IMR-90 (cell line): ENCODE measurements at regions not wholly inside any gene's neighbourhood (a gene's known extent, or its start where the extent isn't known, plus 50 kb on each side); places are given as distances from the start of the nearest gene placed in this dataset.

Source experiments
- ATAC-seq: fragments of 200-7000 bp; cut with Tn5 transposase; 2 replicates; pipeline ENCODE4 v1.9.1; 2020; ENCODE audit warnings: low read depth, mild to moderate bottlenecking, moderate library complexity
- BruUV-seq: library from RNA; stranded (reverse); fragments of 400-500 nt; replicated peaks from 2 replicates; lab custom pipeline; 2021; lab: Mats Ljungman, UMichigan
- CTCF ChIA-PET: fragments of 300-600 bp; formaldehyde crosslinking; extraction: SDS; loops from one replicate; lab custom pipeline; 2021; ENCODE audit warnings: antibody characterized with exemption; lab: Yijun Ruan, JAX
- POLR2A ChIA-PET: fragments of 300-600 bp; sonication (Branson Sonifier 250); formaldehyde crosslinking; loops from one replicate; lab custom pipeline; 2022; ENCODE audit warnings: antibody characterized with exemption; ENCODE audit not compliant: unreplicated experiment; lab: Charles Lee
- DNase-seq: peaks from one replicate; pipeline ENCODE4 v3.0.0; 2013
- H2AFZ ChIP-seq: replicated peaks from 2 replicates; pipeline ENCODE3; 2013; ENCODE audit warnings: low read length, mild to moderate bottlenecking; ENCODE audit not compliant: poor library complexity
- H2AK5ac ChIP-seq: 2 replicates; pipeline ENCODE4 v1.6.1; 2013; ENCODE audit warnings: low read depth, low read length, inconsistent platforms
- H2AK9ac ChIP-seq: replicated peaks from 2 replicates; pipeline ENCODE3; 2013; ENCODE audit warnings: mild to moderate bottlenecking, low read depth, low read length, moderate library complexity; ENCODE audit not compliant: poor library complexity
- H2BK120ac ChIP-seq: 2 replicates; pipeline ENCODE4 v1.6.1; 2013; ENCODE audit warnings: low read depth, low read length, inconsistent platforms
- H2BK15ac ChIP-seq: 3 replicates; pipeline ENCODE4 v1.6.1; 2013; ENCODE audit warnings: low read depth, low read length, inconsistent platforms
- H2BK20ac ChIP-seq: 2 replicates; pipeline ENCODE4 v1.6.1; 2013; ENCODE audit warnings: low read depth, mild to moderate bottlenecking, inconsistent platforms, low read length, moderate library complexity
- H2BK5ac ChIP-seq: 2 replicates; pipeline ENCODE4 v1.6.1; 2013; ENCODE audit warnings: mild to moderate bottlenecking, low read depth, low read length, inconsistent platforms; ENCODE audit not compliant: poor library complexity, severe bottlenecking
- H3K14ac ChIP-seq: replicated peaks from 2 replicates; pipeline ENCODE4 v1.6.1; 2013; ENCODE audit warnings: low read depth, low read length, inconsistent platforms
- H3K18ac ChIP-seq: 2 replicates; pipeline ENCODE4 v1.6.1; 2013; ENCODE audit warnings: low read depth, low read length, control low read depth
- H3K23ac ChIP-seq: 2 replicates; pipeline ENCODE4 v1.6.1; 2013; ENCODE audit warnings: low read depth, low read length, inconsistent platforms
- H3K27ac ChIP-seq: 2 replicates; pipeline ENCODE4 v1.5.1; 2013; ENCODE audit warnings: mild to moderate bottlenecking, control low read depth, low read length; ENCODE audit not compliant: insufficient read depth
- H3K27me3 ChIP-seq: 2 replicates; pipeline ENCODE4 v1.6.1; 2013; ENCODE audit warnings: low read length; ENCODE audit not compliant: control insufficient read depth, insufficient read depth
- H3K36me3 ChIP-seq: 2 replicates; pipeline ENCODE4 v1.6.1; 2013; ENCODE audit warnings: low read length, mixed read lengths; ENCODE audit not compliant: control insufficient read depth, insufficient read depth
- H3K4ac ChIP-seq: 2 replicates; pipeline ENCODE4 v1.6.1; 2013; ENCODE audit warnings: low read depth, low read length, inconsistent platforms
- H3K4me1 ChIP-seq: 2 replicates; pipeline ENCODE4 v1.6.1; 2013; ENCODE audit warnings: low read length, mixed read lengths; ENCODE audit not compliant: control insufficient read depth, insufficient read depth
- H3K4me2 ChIP-seq: 2 replicates; pipeline ENCODE4 v1.6.1; 2013; ENCODE audit warnings: low read depth, mild to moderate bottlenecking, control low read depth, low read length, moderate library complexity
- H3K4me3 ChIP-seq: 2 replicates; pipeline ENCODE4 v1.5.1; 2013; ENCODE audit warnings: low read depth, mild to moderate bottlenecking, control low read depth, low read length, moderate library complexity; ENCODE audit not compliant: insufficient read depth
- H3K56ac ChIP-seq: 2 replicates; pipeline ENCODE4 v1.6.1; 2013; ENCODE audit warnings: low read length, inconsistent platforms; ENCODE audit not compliant: insufficient read depth; ENCODE audit errors: extremely low read depth
- H3K79me1 ChIP-seq, 2 experiments: 2 replicates each; pipeline ENCODE4 v1.6.1; 2013; ENCODE audit warnings: low read length in 2 of 2, inconsistent platforms in 1 of 2, low read depth in 1 of 2
- H3K9ac ChIP-seq: 2 replicates; pipeline ENCODE4 v1.6.1; 2013; ENCODE audit warnings: low read depth, low read length, control low read depth
- H3K9me1 ChIP-seq: 2 replicates; pipeline ENCODE4 v1.6.1; 2013; ENCODE audit warnings: low read length, inconsistent platforms; ENCODE audit not compliant: insufficient read depth
- H3K9me3 ChIP-seq: 2 replicates; pipeline ENCODE4 v1.6.1; 2013; ENCODE audit warnings: low read length; ENCODE audit not compliant: control insufficient read depth, insufficient read depth
- H4K20me1 ChIP-seq: 2 replicates; pipeline ENCODE4 v1.6.1; 2013; ENCODE audit warnings: low read length, inconsistent platforms; ENCODE audit not compliant: insufficient read depth
- H4K5ac ChIP-seq: 2 replicates; pipeline ENCODE4 v1.6.1; 2013; ENCODE audit warnings: mild to moderate bottlenecking, low read depth, low read length, control low read depth
- H4K8ac ChIP-seq, 2 experiments: 2 replicates each; pipeline ENCODE4 v1.6.1; 2013; ENCODE audit warnings: low read depth in 2 of 2, low read length in 2 of 2, control low read depth in 1 of 2, inconsistent platforms in 1 of 2
- H4K91ac ChIP-seq: 2 replicates; pipeline ENCODE4 v1.6.1; 2013; ENCODE audit warnings: low read depth, low read length, inconsistent platforms; ENCODE audit not compliant: insufficient read depth
- BHLHE40 ChIP-seq: fragments of 150-350 bp; IDR thresholded peaks from 2 replicates; pipeline ENCODE4 v1.6.1; 2016; ENCODE audit warnings: mild to moderate bottlenecking, low read depth, low read length
- CEBPB ChIP-seq: IDR thresholded peaks from 2 replicates; pipeline ENCODE4 v1.6.1; 2012; ENCODE audit warnings: low read depth, low read length, improper control_type of control experiment
- CHD1 ChIP-seq: IDR thresholded peaks from 2 replicates; pipeline ENCODE4 v1.6.1; 2012; ENCODE audit warnings: low read depth, low read length, improper control_type of control experiment
- CTCF ChIP-seq: conservative IDR thresholded peaks from 2 replicates; pipeline ENCODE4 v1.5.1; 2012; ENCODE audit warnings: mild to moderate bottlenecking, low read depth, low read length, improper control_type of control experiment
- FOS ChIP-seq: fragments of 150-350 bp; IDR thresholded peaks from 2 replicates; pipeline ENCODE4 v1.6.1; 2016; ENCODE audit warnings: low read depth, low read length
- MAFK ChIP-seq: IDR thresholded peaks from 2 replicates; pipeline ENCODE4 v1.6.1; 2012; ENCODE audit warnings: low read depth, low read length, improper control_type of control experiment
- MAZ ChIP-seq: IDR thresholded peaks from 2 replicates; pipeline ENCODE4 v1.6.1; 2012; ENCODE audit warnings: low read depth, mild to moderate bottlenecking, low read length, improper control_type of control experiment, moderate library complexity, borderline replicate concordance
- MXI1 ChIP-seq: IDR thresholded peaks from 2 replicates; pipeline ENCODE4 v1.6.1; 2012; ENCODE audit warnings: low read depth, mild to moderate bottlenecking, low read length, moderate library complexity, borderline replicate concordance
- NFE2L2 ChIP-seq: fragments of 150-350 bp; IDR thresholded peaks from 2 replicates; pipeline ENCODE4 v1.6.1; 2016; ENCODE audit warnings: low read depth, mild to moderate bottlenecking, low read length
- POLR2A ChIP-seq: IDR thresholded peaks from 2 replicates; pipeline ENCODE4 v1.6.1; 2012; ENCODE audit warnings: mild to moderate bottlenecking, low read depth, low read length
- RAD21 ChIP-seq: IDR thresholded peaks from 2 replicates; pipeline ENCODE4 v1.6.1; 2012; ENCODE audit warnings: low read length, improper control_type of control experiment
- RCOR1 ChIP-seq: IDR thresholded peaks from 2 replicates; pipeline ENCODE4 v1.6.1; 2012; ENCODE audit warnings: mild to moderate bottlenecking, low read length, improper control_type of control experiment; ENCODE audit not compliant: insufficient replicate concordance
- RFX5 ChIP-seq: IDR thresholded peaks from 2 replicates; pipeline ENCODE4 v1.8.0; 2012; ENCODE audit warnings: low read depth, mild to moderate bottlenecking, low read length, moderate library complexity
- SMC3 ChIP-seq: fragments of 150-350 bp; IDR thresholded peaks from 2 replicates; pipeline ENCODE4 v1.6.1; 2016; ENCODE audit warnings: low read depth, mild to moderate bottlenecking, antibody characterized with exemption, low read length, moderate library complexity
- WGBS, 2 experiments: methylation state at CpG; one replicate each; pipeline versions ENCODE4 v1.1.5 to v1.1.7; 2013; ENCODE audit warnings: missing lambda C conversion rate in 2 of 2; ENCODE audit not compliant: insufficient read length in 1 of 2; ENCODE audit errors: extremely low coverage in 2 of 2; 5-methylcytosine and 5-hydroxymethylcytosine counted together
- dilution Hi-C: fragments of 300-500 bp; cut with HindIII; formaldehyde crosslinking; loops from one replicate; pipeline ENCODE4 v1.14.3; 2018; ENCODE audit warnings: low sequenced_read_pairs; ENCODE audit not compliant: unreplicated experiment
- in situ Hi-C: fragments of 300-500 bp; cut with MboI; formaldehyde crosslinking; loops from 3 replicates; pipeline ENCODE4 v1.14.3; 2019; ENCODE audit warnings: low sequenced_read_pairs, inconsistent platforms, mixed read lengths
- intact Hi-C: fragments of 100-400 bp; cut with micrococcal nuclease; formaldehyde crosslinking; loops from 2 replicates; pipeline ENCODE4 v1.10.0; 2022
- TF ChIP-seq, protein P1 (sequence below): fragments of 150-350 bp; IDR thresholded peaks from 2 replicates; pipeline ENCODE4 v1.6.1; 2016; ENCODE audit warnings: low read depth, mild to moderate bottlenecking, low read length, moderate library complexity, borderline replicate concordance
- TF ChIP-seq, protein P2 (sequence below): fragments of 150-350 bp; IDR thresholded peaks from 2 replicates; pipeline ENCODE4 v1.6.1; 2017; ENCODE audit warnings: mild to moderate bottlenecking, antibody characterized with exemption, low read length, low read depth

DNA sequence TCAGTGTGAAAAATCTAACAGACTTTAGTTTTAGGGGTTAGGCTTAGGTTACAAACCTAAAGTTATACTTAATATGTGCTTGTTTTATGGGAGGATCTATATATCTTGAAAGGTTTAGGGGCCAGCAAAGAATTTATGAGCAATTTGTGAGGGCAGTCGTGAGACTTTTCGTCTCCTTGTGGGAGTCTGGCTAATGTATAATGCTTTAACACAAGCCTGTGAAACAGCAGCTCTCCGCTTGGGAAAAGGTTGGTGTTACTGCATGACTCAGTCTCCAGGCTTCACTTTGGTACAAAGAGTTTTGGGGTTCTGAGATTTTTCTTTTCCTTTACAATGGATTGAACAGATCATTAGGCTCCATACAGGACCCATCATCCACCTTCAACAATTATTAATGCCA lies 79.0 kb upstream of the MFGE8 start:
- peaks cover 15% of the 10 kb centered on the region for H3K9me1 ChIP-seq
- no TSS peak for BruUV-seq
- peak overlapping the region; percentile 35; the same call in 1 of the 2 replicates for H3K56ac ChIP-seq
- no peak overlapping the region for H2AFZ ChIP-seq
- dilution Hi-C loops: no loop called here
- H3K4me2 ChIP-seq: no peak overlapping the region
- intact Hi-C loops: no loop called here
- no peak overlapping the region for H3K9ac ChIP-seq
- no peak overlapping the region for H3K4me3 ChIP-seq
- no peaks in the 10 kb centered on the region for H3K36me3 ChIP-seq
- no peaks in the 10 kb centered on the region for H4K20me1 ChIP-seq
- H3K23ac ChIP-seq: 0 out of 2 replicates have a peak overlapping the region, but pooled peaks have one; percentile 29
- TF ChIP-seq BHLHE40: no peak
- TF ChIP-seq CHD1: no peak
- TF ChIP-seq POLR2A: no peak
- TF ChIP-seq FOS: no peak
- TF ChIP-seq RFX5: no peak
- no peak for TF ChIP-seq CTCF
- TF ChIP-seq, protein P1, sequence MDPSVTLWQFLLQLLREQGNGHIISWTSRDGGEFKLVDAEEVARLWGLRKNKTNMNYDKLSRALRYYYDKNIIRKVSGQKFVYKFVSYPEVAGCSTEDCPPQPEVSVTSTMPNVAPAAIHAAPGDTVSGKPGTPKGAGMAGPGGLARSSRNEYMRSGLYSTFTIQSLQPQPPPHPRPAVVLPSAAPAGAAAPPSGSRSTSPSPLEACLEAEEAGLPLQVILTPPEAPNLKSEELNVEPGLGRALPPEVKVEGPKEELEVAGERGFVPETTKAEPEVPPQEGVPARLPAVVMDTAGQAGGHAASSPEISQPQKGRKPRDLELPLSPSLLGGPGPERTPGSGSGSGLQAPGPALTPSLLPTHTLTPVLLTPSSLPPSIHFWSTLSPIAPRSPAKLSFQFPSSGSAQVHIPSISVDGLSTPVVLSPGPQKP: no peak
- TF ChIP-seq MAZ: no peak
- TF ChIP-seq RCOR1: no peak
- no peak for TF ChIP-seq RAD21
- no peak for TF ChIP-seq MAFK
- no peak for TF ChIP-seq SMC3
- TF ChIP-seq, protein P2, sequence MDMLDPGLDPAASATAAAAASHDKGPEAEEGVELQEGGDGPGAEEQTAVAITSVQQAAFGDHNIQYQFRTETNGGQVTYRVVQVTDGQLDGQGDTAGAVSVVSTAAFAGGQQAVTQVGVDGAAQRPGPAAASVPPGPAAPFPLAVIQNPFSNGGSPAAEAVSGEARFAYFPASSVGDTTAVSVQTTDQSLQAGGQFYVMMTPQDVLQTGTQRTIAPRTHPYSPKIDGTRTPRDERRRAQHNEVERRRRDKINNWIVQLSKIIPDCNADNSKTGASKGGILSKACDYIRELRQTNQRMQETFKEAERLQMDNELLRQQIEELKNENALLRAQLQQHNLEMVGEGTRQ: no peak
- TF ChIP-seq CEBPB: no peak
- no peak for TF ChIP-seq MXI1
- no peak for TF ChIP-seq NFE2L2
- no peak overlapping the region for H3K27ac ChIP-seq
- H2BK5ac ChIP-seq: peak overlapping the region; percentile 80
- peaks cover 6 to 10% of the 10 kb centered on the region in 2 experiments; a peak in 3 of 4 replicates for H3K79me1 ChIP-seq
- no peaks in the 10 kb centered on the region for H3K27me3 ChIP-seq
- ChIA-PET POLR2A (no interaction called here), CTCF (interaction anchor here (0.7 to 2.7 kb wide), 2 partner anchors 12 to 87 kb away, joined by 3 to 6 read pairs; no protein-coding TSS in a partner anchor)
- peak overlapping the region; percentile 97; the same call in 2 of the 3 replicates for H2BK15ac ChIP-seq
- peak overlapping the region; percentile 97 for H2BK120ac ChIP-seq
- H3K14ac ChIP-seq: peak overlapping the region; percentile 88; the same call in 1 of the 2 replicates
- ATAC-seq (no peak), DNase-seq (peak; percentile 34)
- no peaks in the 10 kb centered on the region for H3K9me3 ChIP-seq
- in situ Hi-C loops: no loop called here
- peak overlapping the region; percentile 91 for H4K91ac ChIP-seq
- H4K8ac ChIP-seq: peak overlapping the region; percentile 64 to 83; a peak in 3 of 4 replicates
- peak overlapping the region; percentile 96; the same call in 1 of the 2 replicates for H3K4ac ChIP-seq
- no CpG with 5 or more reads among the region's 3 CpGs for WGBS, 2 experiments
- peak overlapping the region; percentile 0; the same call in 1 of the 2 replicates for H4K5ac ChIP-seq
- H2BK20ac ChIP-seq: peak overlapping the region; percentile 99
- H2AK5ac ChIP-seq: no peak overlapping the region
- H3K4me1 ChIP-seq: peaks cover 26% of the 10 kb centered on the region
- H2AK9ac ChIP-seq: no peak overlapping the region
- H3K18ac ChIP-seq: peak overlapping the region; percentile 66; the same call in 1 of the 2 replicates
